Thyroid gland (tissue), 4 donors: ENCODE measurements at regions not wholly inside any gene's neighbourhood (a gene's known extent, or its start where the extent isn't known, plus 50 kb on each side); places are given as distances from the start of the nearest gene placed in this dataset.

Experiments used
- POLR2A ChIP-seq, 2 donors: fragments of 450-650 bp; IDR thresholded peaks; one replicate each; pipeline ENCODE4 v1.6.1; 2017; ENCODE audit warnings: antibody characterized with exemption in 2 of 2, mild to moderate bottlenecking in 2 of 2, moderate library complexity in 1 of 2
- TF ChIP-seq, protein P1 (sequence below), 6 experiments: fragments of 200-600 bp in 3 of 6; fragments of 450-650 bp in 3 of 6; sonication (generic) in 3 of 6; IDR thresholded peaks; one replicate each; pipeline ENCODE4 v1.5.1; 2016 to 2019; ENCODE audit warnings: antibody characterized with exemption in 6 of 6, mild to moderate bottlenecking in 2 of 6, inconsistent platforms in 1 of 6, moderate library complexity in 1 of 6

DNA sequence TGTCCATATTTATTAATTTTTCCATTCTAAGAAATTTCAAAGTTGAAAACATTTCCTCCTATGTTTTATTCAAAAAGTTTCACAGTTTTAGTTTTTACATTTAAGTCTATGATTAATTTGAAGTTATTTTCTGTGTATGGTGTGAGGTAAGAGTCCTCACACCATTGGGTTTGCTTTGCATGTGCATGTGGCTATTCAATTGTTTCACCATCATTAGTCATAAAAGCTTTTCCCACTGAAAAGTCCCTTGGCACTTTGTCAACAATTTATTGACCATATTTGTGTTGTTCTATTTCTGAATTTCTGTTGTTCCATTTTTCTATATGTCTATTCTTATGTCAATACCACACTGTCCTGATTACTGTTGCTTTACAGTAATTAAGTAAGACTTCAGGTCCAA, 186.5 kb downstream of the KIF18A start:
- TF ChIP-seq, protein P1, sequence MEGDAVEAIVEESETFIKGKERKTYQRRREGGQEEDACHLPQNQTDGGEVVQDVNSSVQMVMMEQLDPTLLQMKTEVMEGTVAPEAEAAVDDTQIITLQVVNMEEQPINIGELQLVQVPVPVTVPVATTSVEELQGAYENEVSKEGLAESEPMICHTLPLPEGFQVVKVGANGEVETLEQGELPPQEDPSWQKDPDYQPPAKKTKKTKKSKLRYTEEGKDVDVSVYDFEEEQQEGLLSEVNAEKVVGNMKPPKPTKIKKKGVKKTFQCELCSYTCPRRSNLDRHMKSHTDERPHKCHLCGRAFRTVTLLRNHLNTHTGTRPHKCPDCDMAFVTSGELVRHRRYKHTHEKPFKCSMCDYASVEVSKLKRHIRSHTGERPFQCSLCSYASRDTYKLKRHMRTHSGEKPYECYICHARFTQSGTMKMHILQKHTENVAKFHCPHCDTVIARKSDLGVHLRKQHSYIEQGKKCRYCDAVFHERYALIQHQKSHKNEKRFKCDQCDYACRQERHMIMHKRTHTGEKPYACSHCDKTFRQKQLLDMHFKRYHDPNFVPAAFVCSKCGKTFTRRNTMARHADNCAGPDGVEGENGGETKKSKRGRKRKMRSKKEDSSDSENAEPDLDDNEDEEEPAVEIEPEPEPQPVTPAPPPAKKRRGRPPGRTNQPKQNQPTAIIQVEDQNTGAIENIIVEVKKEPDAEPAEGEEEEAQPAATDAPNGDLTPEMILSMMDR (IDR thresholded peaks at IDR 0.05), result no peak
- TF ChIP-seq POLR2A (IDR thresholded peaks at IDR 0.05), result no peak
